IPS-18a (cell line): ENCODE measurements at regions not wholly inside any gene's neighbourhood (a gene's known extent, or its start where the extent isn't known, plus 50 kb on each side); places are given as distances from the start of the nearest gene placed in this dataset.

Experiments
- H3K27ac ChIP-seq: one replicate; pipeline ENCODE4 v1.5.1; 2013; ENCODE audit warnings: low read length
- H3K27me3 ChIP-seq: one replicate; pipeline ENCODE4 v1.6.1; 2013; ENCODE audit warnings: mild to moderate bottlenecking, low read length; ENCODE audit not compliant: control insufficient read depth, insufficient read depth
- H3K36me3 ChIP-seq: one replicate; pipeline ENCODE4 v1.6.1; 2013; ENCODE audit warnings: low read depth, low read length; ENCODE audit not compliant: control insufficient read depth
- H3K4me1 ChIP-seq: one replicate; pipeline ENCODE4 v1.6.1; 2013; ENCODE audit warnings: low read depth, low read length; ENCODE audit not compliant: control insufficient read depth
- H3K4me3 ChIP-seq: one replicate; pipeline ENCODE4 v1.5.1; 2013; ENCODE audit warnings: low read length
- H3K9ac ChIP-seq: one replicate; pipeline ENCODE4 v1.6.1; 2013; ENCODE audit warnings: mild to moderate bottlenecking, low read length, moderate library complexity
- H3K9me3 ChIP-seq: one replicate; pipeline ENCODE4 v1.6.1; 2013; ENCODE audit warnings: low read depth, low read length; ENCODE audit not compliant: control insufficient read depth

- no peak overlapping the region for H3K27ac ChIP-seq
- H3K9me3 ChIP-seq: no peaks in the 10 kb centered on the region
- H3K36me3 ChIP-seq: no peaks in the 10 kb centered on the region
- no peaks in the 10 kb centered on the region for H3K27me3 ChIP-seq
- H3K4me1 ChIP-seq: no peaks in the 10 kb centered on the region
- H3K4me3 ChIP-seq: no peak overlapping the region
- H3K9ac ChIP-seq: no peak overlapping the region
Measured at GRCh38 chr7:159227433-159227832, 82.8 kb upstream of the VIPR2 start.

DNA sequence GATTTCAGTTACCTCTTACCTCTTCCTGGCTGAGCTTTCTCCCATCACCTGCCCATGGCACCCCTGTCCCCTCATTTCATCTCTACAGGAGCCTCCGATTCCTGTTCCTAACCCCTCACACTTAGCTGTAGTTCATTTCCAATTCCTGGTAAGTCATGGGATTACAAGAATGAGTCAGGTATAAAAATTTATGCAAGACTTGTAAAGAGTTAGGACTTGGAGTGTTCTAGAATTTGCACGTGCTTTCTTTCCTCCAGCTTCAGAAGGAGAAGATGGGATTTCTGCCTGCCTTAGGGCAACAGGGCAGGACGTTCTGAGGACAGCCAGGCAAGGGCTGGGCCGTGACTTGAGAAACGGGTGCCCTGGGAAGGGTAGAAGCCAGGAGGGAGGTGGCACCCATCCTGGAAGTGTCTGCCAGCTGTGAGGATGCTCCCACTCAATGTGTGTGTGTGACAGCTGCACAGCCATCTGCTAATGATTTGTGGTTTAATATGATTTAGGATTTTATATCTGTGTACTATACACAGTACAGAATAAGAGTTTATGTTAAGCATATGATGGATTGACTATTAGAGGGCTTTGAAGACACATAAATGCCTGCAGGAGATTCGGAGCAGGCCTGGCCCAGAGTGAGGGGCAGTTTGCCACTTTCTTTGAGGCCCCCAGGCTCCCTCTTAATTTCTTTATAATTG lies 81.5 kb upstream of the VIPR2 start:
- no peak overlapping the region for H3K9ac ChIP-seq
- H3K4me3 ChIP-seq: no peak overlapping the region
- H3K27ac ChIP-seq: no peak overlapping the region
- no peaks in the 10 kb centered on the region for H3K9me3 ChIP-seq
- H3K27me3 ChIP-seq: no peaks in the 10 kb centered on the region
- H3K36me3 ChIP-seq: no peaks in the 10 kb centered on the region
- no peaks in the 10 kb centered on the region for H3K4me1 ChIP-seq

DNA sequence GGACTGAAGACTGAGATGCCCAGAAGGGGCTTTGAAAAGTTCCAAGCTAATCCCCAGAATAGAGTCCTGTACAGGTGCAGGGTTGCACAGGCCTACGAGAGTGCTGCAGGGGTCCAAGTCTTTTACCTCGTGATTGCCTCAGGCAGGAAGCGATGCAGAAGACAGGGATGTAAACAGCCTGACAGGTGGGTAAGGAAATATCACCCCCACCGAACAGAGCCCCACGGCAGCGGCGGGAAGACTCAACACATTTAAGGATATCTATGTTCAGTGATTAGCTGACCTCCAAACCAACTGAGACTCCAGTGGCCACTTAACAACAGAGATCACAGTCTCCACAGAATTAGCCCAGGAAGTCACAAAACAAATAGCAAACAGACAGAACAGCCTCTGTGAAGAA lies 73.9 kb upstream of the VIPR2 start:
- peaks cover 14% of the 10 kb centered on the region for H3K4me1 ChIP-seq
- no peak overlapping the region for H3K4me3 ChIP-seq
- peak overlapping the region; percentile 2 for H3K9ac ChIP-seq
- no peaks in the 10 kb centered on the region for H3K27me3 ChIP-seq
- no peak overlapping the region for H3K27ac ChIP-seq
- H3K9me3 ChIP-seq: no peaks in the 10 kb centered on the region
- H3K36me3 ChIP-seq: no peaks in the 10 kb centered on the region

DNA sequence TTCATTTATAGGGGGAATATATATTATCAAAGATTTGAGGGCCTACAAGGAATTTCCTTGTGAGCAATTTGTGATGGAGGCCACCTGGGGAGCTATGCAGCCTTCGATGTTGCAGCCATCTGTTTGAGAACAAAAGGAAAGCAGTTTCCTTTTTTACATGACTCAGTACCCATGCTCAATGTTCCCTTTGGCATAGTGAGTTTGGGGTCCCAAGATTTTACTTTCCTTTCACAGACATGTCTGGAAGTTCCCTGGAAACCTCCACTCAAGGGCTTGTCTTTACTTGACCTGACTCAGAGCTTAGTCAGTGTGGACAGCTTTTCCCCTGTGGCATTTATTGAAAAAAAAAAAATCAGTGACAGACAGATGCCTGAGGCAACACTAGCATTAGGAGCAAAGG lies 73.5 kb upstream of the VIPR2 start:
- no peaks in the 10 kb centered on the region for H3K36me3 ChIP-seq
- no peak overlapping the region for H3K4me3 ChIP-seq
- H3K27ac ChIP-seq: no peak overlapping the region

DNA sequence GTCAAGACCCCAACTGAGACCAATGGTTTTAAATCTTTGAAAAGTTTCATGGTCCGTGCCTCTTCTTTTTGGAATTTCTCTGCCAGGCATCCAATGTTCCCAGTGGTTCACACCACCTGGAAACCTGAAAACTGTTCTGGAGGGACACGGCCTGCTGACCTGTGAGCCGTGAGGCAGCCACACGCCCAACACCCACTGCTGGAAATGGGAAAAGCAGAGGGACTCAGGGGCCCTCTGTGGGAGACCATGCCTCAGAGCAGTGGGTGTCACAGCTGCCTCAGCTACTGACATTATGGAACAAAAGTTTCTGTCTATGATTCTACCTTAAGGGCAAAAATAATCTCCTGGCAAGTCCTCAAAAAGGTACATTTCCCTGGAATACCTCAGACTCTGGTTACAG lies 70.4 kb upstream of the VIPR2 start:
- Histone ChIP-seq H3K9ac (no peak overlapping the region), H3K4me3 (no peak overlapping the region), H3K4me1 (peaks cover 14% of the 10 kb centered on the region), H3K9me3 (no peaks in the 10 kb centered on the region), H3K27ac (no peak overlapping the region), H3K36me3 (no peaks in the 10 kb centered on the region), H3K27me3 (no peaks in the 10 kb centered on the region)

More for the DNA sequence above, 73.5 kb upstream of the VIPR2 start:
- H3K4me1 ChIP-seq: peaks cover 14% of the 10 kb centered on the region
- H3K9ac ChIP-seq: peak overlapping the region; percentile 2
- no peaks in the 10 kb centered on the region for H3K27me3 ChIP-seq
- H3K9me3 ChIP-seq: no peaks in the 10 kb centered on the region

DNA sequence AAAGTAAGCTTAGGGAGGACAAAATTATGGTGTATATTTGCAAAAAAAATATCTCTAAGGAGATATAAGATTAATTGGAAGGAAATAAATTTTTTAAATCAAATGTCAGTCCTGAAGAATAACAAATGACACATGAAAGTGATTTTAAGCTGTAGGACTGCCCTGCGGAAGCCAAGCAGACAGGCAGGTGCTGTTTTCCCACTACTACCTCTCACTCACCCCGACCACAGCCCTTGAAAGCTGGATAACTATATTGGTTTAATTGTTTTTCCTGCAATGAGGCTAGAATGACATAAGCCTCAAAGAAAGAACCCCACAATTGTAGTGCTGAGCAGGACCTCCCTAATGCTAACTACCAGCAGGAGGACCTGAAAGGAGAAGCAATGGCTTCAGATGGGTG lies 68.6 kb upstream of the VIPR2 start:
- Histone ChIP-seq H3K4me3 (no peak overlapping the region), H3K27ac (no peak overlapping the region), H3K27me3 (no peaks in the 10 kb centered on the region), H3K9ac (no peak overlapping the region), H3K9me3 (no peaks in the 10 kb centered on the region), H3K4me1 (peaks cover 6% of the 10 kb centered on the region), H3K36me3 (no peaks in the 10 kb centered on the region)

- H3K4me3 ChIP-seq: no peak overlapping the region
- H3K36me3 ChIP-seq: no peaks in the 10 kb centered on the region
- no peaks in the 10 kb centered on the region for H3K27me3 ChIP-seq
- no peak overlapping the region for H3K9ac ChIP-seq
- H3K9me3 ChIP-seq: no peaks in the 10 kb centered on the region
- no peaks in the 10 kb centered on the region for H3K4me1 ChIP-seq
- H3K27ac ChIP-seq: no peak overlapping the region
Measured at GRCh38 chr7:159212226-159212625, 67.6 kb upstream of the VIPR2 start.

- H3K27me3 ChIP-seq: no peaks in the 10 kb centered on the region
- H3K9me3 ChIP-seq: no peaks in the 10 kb centered on the region
- H3K9ac ChIP-seq: no peak overlapping the region
- H3K36me3 ChIP-seq: no peaks in the 10 kb centered on the region
- H3K27ac ChIP-seq: no peak overlapping the region
- no peak overlapping the region for H3K4me3 ChIP-seq
- H3K4me1 ChIP-seq: no peaks in the 10 kb centered on the region
Measured at GRCh38 chr7:159211540-159212182, 67.0 kb upstream of the VIPR2 start.

- Histone ChIP-seq H3K4me3 (no peak overlapping the region), H3K9me3 (no peaks in the 10 kb centered on the region), H3K4me1 (no peaks in the 10 kb centered on the region), H3K27me3 (no peaks in the 10 kb centered on the region), H3K27ac (no peak overlapping the region), H3K36me3 (no peaks in the 10 kb centered on the region), H3K9ac (no peak overlapping the region)
Measured at GRCh38 chr7:159210581-159211235, 66.0 kb upstream of the VIPR2 start.

DNA sequence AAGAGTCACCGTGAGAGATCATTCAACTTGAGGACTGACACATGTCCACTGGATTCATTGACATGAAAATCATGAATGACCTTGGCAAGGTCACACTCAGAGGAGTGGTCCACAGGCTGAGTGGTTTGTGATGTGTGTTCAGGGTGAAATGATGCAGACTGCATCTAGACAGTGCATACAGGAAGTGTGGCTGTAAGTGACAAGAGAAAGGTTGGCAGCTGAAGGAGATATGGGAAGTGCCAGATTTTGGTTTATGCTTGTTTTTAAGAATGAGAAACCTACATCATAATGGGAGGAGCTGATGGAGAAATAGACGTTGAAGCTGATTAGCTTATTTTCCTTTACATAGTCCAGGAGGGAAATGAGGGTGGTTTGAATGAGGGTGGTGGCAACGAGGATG lies 64.8 kb upstream of the VIPR2 start:
- H3K9ac ChIP-seq: no peak overlapping the region
- no peak overlapping the region for H3K27ac ChIP-seq
- no peak overlapping the region for H3K4me3 ChIP-seq
- H3K9me3 ChIP-seq: no peaks in the 10 kb centered on the region
- no peaks in the 10 kb centered on the region for H3K4me1 ChIP-seq
- H3K36me3 ChIP-seq: no peaks in the 10 kb centered on the region
- H3K27me3 ChIP-seq: no peaks in the 10 kb centered on the region

DNA sequence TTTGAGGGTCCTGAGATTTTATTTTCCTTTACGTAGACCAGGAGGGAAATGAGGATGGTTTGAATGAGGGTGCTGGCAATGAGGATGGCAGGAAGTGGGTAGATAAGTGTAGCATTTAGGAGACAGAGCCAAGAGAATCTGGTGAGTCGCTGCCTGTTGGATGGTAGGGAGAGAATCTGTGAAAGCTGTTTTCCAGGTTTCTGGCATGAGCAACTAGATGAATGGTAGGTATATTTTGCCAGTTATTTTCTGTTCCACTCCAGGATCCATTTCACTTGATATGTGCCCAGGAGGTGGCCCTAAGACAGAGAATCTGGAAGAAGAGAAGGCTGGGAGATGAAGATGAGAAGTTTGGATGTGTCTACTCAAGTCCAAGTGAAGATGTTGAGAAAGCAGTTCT lies 63.3 kb upstream of the VIPR2 start:
- Histone ChIP-seq H3K9ac (no peak overlapping the region), H3K4me1 (no peaks in the 10 kb centered on the region), H3K27me3 (no peaks in the 10 kb centered on the region), H3K27ac (no peak overlapping the region), H3K9me3 (no peaks in the 10 kb centered on the region), H3K36me3 (no peaks in the 10 kb centered on the region), H3K4me3 (no peak overlapping the region)

DNA sequence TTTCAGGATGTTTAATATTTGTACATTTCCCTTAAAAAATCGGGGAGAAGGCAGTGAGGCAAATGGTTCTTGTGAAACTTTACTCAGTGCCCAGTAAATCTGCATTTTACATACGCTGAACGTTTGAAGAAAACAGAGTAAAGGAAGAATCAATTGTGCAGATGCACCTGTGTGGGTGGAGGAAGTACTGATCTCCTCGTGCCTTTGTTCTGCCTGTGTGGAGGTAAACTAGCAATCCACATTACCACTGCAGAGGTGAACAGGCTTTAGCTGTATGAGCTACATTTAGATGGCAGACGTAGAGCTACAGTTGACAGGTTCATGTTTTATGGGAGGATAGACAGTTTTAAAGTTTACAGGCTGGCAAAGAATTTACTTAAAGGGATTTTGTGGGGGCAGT lies 62.7 kb upstream of the VIPR2 start:
- Histone ChIP-seq H3K36me3 (no peaks in the 10 kb centered on the region), H3K27ac (no peak overlapping the region), H3K4me3 (no peak overlapping the region), H3K9ac (no peak overlapping the region), H3K9me3 (no peaks in the 10 kb centered on the region), H3K4me1 (no peaks in the 10 kb centered on the region), H3K27me3 (no peaks in the 10 kb centered on the region)
